HepG2 (cell line): ENCODE measurements at regions not wholly inside any gene's neighbourhood (a gene's known extent, or its start where the extent isn't known, plus 50 kb on each side); places are given as distances from the start of the nearest gene placed in this dataset.

Source experiments
- ATAC-seq: fragments of 200-7000 bp; cut with Tn5 transposase; 3 replicates; pipeline ENCODE4 v1.9.1; 2020; ENCODE audit warnings: mild to moderate bottlenecking, moderate library complexity
- BruUV-seq: library from RNA; stranded (reverse); fragments of 400-500 nt; replicated peaks from 2 replicates; lab custom pipeline; 2021; lab: Mats Ljungman, UMichigan
- CTCF ChIA-PET: fragments of 300-600 bp; formaldehyde crosslinking; extraction: SDS; loops from one replicate; lab custom pipeline; 2021; ENCODE audit warnings: low total read pairs, inconsistent platforms, low intra/inter-chr PET ratio; lab: Yijun Ruan, JAX
- POLR2A ChIA-PET: fragments of 350-600 bp; sonication (Branson Sonifier 250); formaldehyde crosslinking; loops from one replicate; lab custom pipeline; 2020; ENCODE audit warnings: antibody characterized with exemption, inconsistent platforms; lab: Yijun Ruan, JAX
- DNase-seq: peaks from one replicate; pipeline ENCODE4 v3.0.0-alpha.2; 2015; ENCODE audit warnings: low spot score
- FAIRE-seq: peaks from 3 replicates; lab custom pipeline; 2011; peaks lifted over from hg19 to GRCh38; lab: Jason Lieb, UNC
- H2AFZ ChIP-seq: one replicate; pipeline ENCODE4 v1.6.1; 2011; ENCODE audit warnings: low read length, inconsistent platforms
- H3K27ac ChIP-seq: fragments of 300-600 bp; 3 replicates; pipeline ENCODE4 v1.8.0; 2011; ENCODE audit warnings: mixed run types, mild to moderate bottlenecking, mixed read lengths, low read length, inconsistent platforms; ENCODE audit not compliant: insufficient read depth; ENCODE audit errors: extremely low read length
- H3K27me3 ChIP-seq, 2 experiments: fragments of 200-600 bp in 1 of 2; 2 replicates in 1 of 2; 3 replicates in 1 of 2; pipeline versions ENCODE4 v1.6.0 to v1.8.0; 2011; ENCODE audit warnings: low read length in 2 of 2, mild to moderate bottlenecking in 2 of 2, moderate library complexity in 2 of 2, inconsistent platforms in 1 of 2; ENCODE audit not compliant: insufficient read depth in 2 of 2, control insufficient read depth in 1 of 2
- H3K36me3 ChIP-seq, 2 experiments: fragments of 200-600 bp in 1 of 2; replicated peaks in 1 of 2; 2 replicates in 1 of 2; 3 replicates in 1 of 2; pipeline versions ENCODE4 v1.5.1 to v1.8.0; 2011; ENCODE audit warnings: low read length in 2 of 2, inconsistent platforms in 1 of 2; ENCODE audit not compliant: insufficient read depth in 2 of 2, control insufficient read depth in 1 of 2
- H3K4me1 ChIP-seq: 2 replicates; pipeline ENCODE4 v1.5.1; 2012; ENCODE audit warnings: low read length, inconsistent platforms; ENCODE audit not compliant: insufficient read depth
- H3K4me2 ChIP-seq: 2 replicates; pipeline ENCODE4 v1.6.0; 2011; ENCODE audit warnings: low read depth, low read length, inconsistent platforms
- H3K4me3 ChIP-seq, 3 experiments: fragments of 200-600 bp in 1 of 3; sonication (generic), shearing (Covaris generic) in 1 of 3; replicated peaks in 1 of 3; 2 replicates each; pipeline ENCODE4 v1.5.1; 2011 to 2016; ENCODE audit warnings: low read length in 3 of 3, inconsistent platforms in 2 of 3, low read depth in 2 of 3, mild to moderate bottlenecking in 2 of 3, control low read depth in 1 of 3, mixed read lengths in 1 of 3; ENCODE audit not compliant: insufficient read depth in 1 of 3
- H3K79me2 ChIP-seq: one replicate; pipeline ENCODE4 v1.6.1; 2011; ENCODE audit warnings: low read length, inconsistent platforms; ENCODE audit not compliant: insufficient read depth
- H3K9ac ChIP-seq: 2 replicates; pipeline ENCODE4 v1.6.0; 2011; ENCODE audit warnings: mild to moderate bottlenecking, low read depth, low read length, inconsistent platforms; ENCODE audit not compliant: insufficient read depth
- H3K9me3 ChIP-seq: 2 replicates; pipeline ENCODE4 v1.5.1; 2012; ENCODE audit warnings: mild to moderate bottlenecking, low read length
- H4K20me1 ChIP-seq: 2 replicates; pipeline ENCODE4 v1.6.0; 2011; ENCODE audit warnings: inconsistent platforms, mild to moderate bottlenecking, low read length, moderate library complexity; ENCODE audit not compliant: insufficient read depth
- CEBPZ ChIP-seq: IDR thresholded peaks from 2 replicates; pipeline ENCODE4 v1.6.1; 2012; ENCODE audit warnings: low read length, improper control_type of control experiment
- ESRRA ChIP-seq: sonication (generic); formaldehyde crosslinking; IDR thresholded peaks from 2 replicates; pipeline ENCODE4 v1.5.1; 2020; ENCODE audit warnings: mild to moderate bottlenecking, low read depth, missing genetic modification reagents
- HHEX ChIP-seq: IDR thresholded peaks from 2 replicates; pipeline ENCODE4 v1.6.1; 2016; ENCODE audit warnings: control low read depth
- JUN ChIP-seq: sonication (generic); formaldehyde crosslinking; IDR thresholded peaks from 2 replicates; pipeline ENCODE4 v1.4.0; 2020; ENCODE audit warnings: mild to moderate bottlenecking, missing genetic modification reagents
- KLF13 ChIP-seq: sonication (generic); formaldehyde crosslinking; IDR thresholded peaks from 2 replicates; pipeline ENCODE4 v1.4.0; 2020; ENCODE audit warnings: mild to moderate bottlenecking, missing genetic modification reagents
- KLF15 ChIP-seq: sonication (generic); formaldehyde crosslinking; IDR thresholded peaks from 2 replicates; pipeline ENCODE4 v1.8.1; 2023; ENCODE audit warnings: borderline replicate concordance, mild to moderate bottlenecking, inconsistent platforms, missing genetic modification reagents, mixed read lengths
- KLF16 ChIP-seq, 2 experiments: sonication (generic) in 1 of 2; formaldehyde crosslinking in 1 of 2; IDR thresholded peaks; 2 replicates each; pipeline versions ENCODE4 v1.6.1 to v1.8.0; 2016 to 2023; ENCODE audit warnings: missing genetic modification reagents in 2 of 2, missing compliant biosample characterization in 1 of 2
- PLRG1 ChIP-seq: fragments of 450-650 bp; conservative IDR thresholded peaks from 2 replicates; pipeline ENCODE4 v1.6.1; 2016
- POLR2AphosphoS5 ChIP-seq: IDR thresholded peaks from 2 replicates; pipeline ENCODE4 v1.6.1; 2012; ENCODE audit warnings: low read depth, low read length
- PRDM4 ChIP-seq: sonication (generic); formaldehyde crosslinking; IDR thresholded peaks from 2 replicates; pipeline ENCODE4 v1.9.0; 2021; ENCODE audit warnings: missing genetic modification reagents, borderline replicate concordance
- SP4 ChIP-seq: sonication (generic); formaldehyde crosslinking; IDR thresholded peaks from 2 replicates; pipeline ENCODE4 v1.8.1; 2023; ENCODE audit warnings: mild to moderate bottlenecking, missing genetic modification reagents
- ZBTB34 ChIP-seq: sonication (generic); formaldehyde crosslinking; IDR thresholded peaks from 2 replicates; pipeline ENCODE4 v1.8.0; 2022; ENCODE audit warnings: mild to moderate bottlenecking, missing genetic modification reagents
- ZNF460 ChIP-seq: sonication (generic); formaldehyde crosslinking; IDR thresholded peaks from 2 replicates; pipeline ENCODE4 v1.5.1; 2020; ENCODE audit warnings: missing genetic modification reagents, mild to moderate bottlenecking, borderline replicate concordance
- ZNF616 ChIP-seq: sonication (generic); formaldehyde crosslinking; IDR thresholded peaks from 2 replicates; pipeline ENCODE4 v1.5.0; 2020; ENCODE audit warnings: low read depth, mild to moderate bottlenecking, missing genetic modification reagents
- ZNF790 ChIP-seq: sonication (generic); formaldehyde crosslinking; IDR thresholded peaks from 2 replicates; pipeline ENCODE4 v1.8.0; 2022; ENCODE audit warnings: missing genetic modification reagents, mild to moderate bottlenecking, borderline replicate concordance
- WGBS: methylation state at CpG from one replicate; pipeline ENCODE4 v1.1.6; 2017; ENCODE audit warnings: low lambda C conversion rate; 5-methylcytosine and 5-hydroxymethylcytosine counted together
- in situ Hi-C: cut with HindIII; loops from 2 replicates; pipeline ENCODE4 v1.10.0; 2017; ENCODE audit warnings: low pct_unique_long_range_greater_than_20kb; ENCODE audit not compliant: extremely low pct_ligation_motif_present
- intact Hi-C: fragments of 100-400 bp; cut with micrococcal nuclease; formaldehyde crosslinking; loops from one replicate; pipeline ENCODE4 v1.10.0; 2022; ENCODE audit not compliant: unreplicated experiment
- TF ChIP-seq, protein P1 (sequence below): sonication (generic); formaldehyde crosslinking; IDR thresholded peaks from 2 replicates; pipeline ENCODE4 v1.8.1; 2023; ENCODE audit warnings: mild to moderate bottlenecking, inconsistent platforms, moderate library complexity, missing genetic modification reagents, borderline replicate concordance

- no peak for TF ChIP-seq CEBPZ
- no peak for TF ChIP-seq JUN
- no peak for TF ChIP-seq POLR2AphosphoS5
- TF ChIP-seq KLF15 (CRISPR knock-in tag) = no peak
- no peak for TF ChIP-seq KLF13 (CRISPR knock-in tag)
Observed at GRCh38 chr20:23286346-23286745, 64.2 kb upstream of the NXT1 start (continued).

- Histone ChIP-seq H3K36me3 (no peaks in the 10 kb centered on the region), H2AFZ (no peak overlapping the region), H3K27me3 (peaks cover 2 to 5% of the 10 kb centered on the region in 2 experiments; a peak in 2 of 5 replicates), H3K9me3 (no peaks in the 10 kb centered on the region), H3K4me2 (no peak overlapping the region), H3K4me1 (peaks cover 10% of the 10 kb centered on the region; the same call in 1 of the 2 replicates), H3K4me3 (no peak overlapping the region), H3K27ac (no peak overlapping the region), H3K79me2 (no peaks in the 10 kb centered on the region), H4K20me1 (no peaks in the 10 kb centered on the region), H3K9ac (no peak overlapping the region)
- FAIRE-seq (no peak), ATAC-seq (no peak), DNase-seq (no peak)
- intact Hi-C loops (no loop called here), in situ Hi-C loops (no loop called here)
- ChIA-PET POLR2A (no interaction called here), CTCF (no interaction called here)
- BruUV-seq = no TSS peak
- WGBS = 53% methylated on average over 2 of the region's 2 CpGs
- TF ChIP-seq HHEX (CRISPR knock-in tag) = no peak
- TF ChIP-seq, protein P1, sequence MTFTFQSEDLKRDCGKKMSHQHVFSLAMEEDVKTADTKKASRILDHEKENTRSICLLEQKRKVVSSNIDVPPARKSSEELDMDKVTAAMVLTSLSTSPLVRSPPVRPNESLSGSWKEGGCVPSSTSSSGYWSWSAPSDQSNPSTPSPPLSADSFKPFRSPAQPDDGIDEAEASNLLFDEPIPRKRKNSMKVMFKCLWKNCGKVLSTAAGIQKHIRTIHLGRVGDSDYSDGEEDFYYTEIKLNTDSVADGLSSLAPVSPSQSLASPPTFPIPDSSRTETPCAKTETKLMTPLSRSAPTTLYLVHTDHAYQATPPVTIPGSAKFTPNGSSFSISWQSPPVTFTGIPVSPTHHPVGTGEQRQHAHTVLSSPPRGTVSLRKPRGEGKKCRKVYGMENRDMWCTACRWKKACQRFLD = no peak
- TF ChIP-seq ZNF616 = no peak
- TF ChIP-seq PRDM4 = no peak
- no peak for TF ChIP-seq ZBTB34 (CRISPR knock-in tag)
- no peak for TF ChIP-seq ZNF790 (CRISPR knock-in tag)
- no peak for TF ChIP-seq KLF16 (CRISPR knock-in tag; IDR thresholded peaks at IDR 0.05)
- no peak for TF ChIP-seq ZNF460
- no peak for TF ChIP-seq ESRRA (CRISPR knock-in tag)
- TF ChIP-seq PLRG1 = no peak
- no peak for TF ChIP-seq SP4 (CRISPR knock-in tag)
Observed at GRCh38 chr20:23285536-23285935, 65.1 kb upstream of the NXT1 start.
